ENCODE measurements at regions not wholly inside any gene's neighbourhood (a gene's known extent, or its start where the extent isn't known, plus 50 kb on each side); places are given as distances from the start of the nearest gene placed in this dataset.

DNA sequence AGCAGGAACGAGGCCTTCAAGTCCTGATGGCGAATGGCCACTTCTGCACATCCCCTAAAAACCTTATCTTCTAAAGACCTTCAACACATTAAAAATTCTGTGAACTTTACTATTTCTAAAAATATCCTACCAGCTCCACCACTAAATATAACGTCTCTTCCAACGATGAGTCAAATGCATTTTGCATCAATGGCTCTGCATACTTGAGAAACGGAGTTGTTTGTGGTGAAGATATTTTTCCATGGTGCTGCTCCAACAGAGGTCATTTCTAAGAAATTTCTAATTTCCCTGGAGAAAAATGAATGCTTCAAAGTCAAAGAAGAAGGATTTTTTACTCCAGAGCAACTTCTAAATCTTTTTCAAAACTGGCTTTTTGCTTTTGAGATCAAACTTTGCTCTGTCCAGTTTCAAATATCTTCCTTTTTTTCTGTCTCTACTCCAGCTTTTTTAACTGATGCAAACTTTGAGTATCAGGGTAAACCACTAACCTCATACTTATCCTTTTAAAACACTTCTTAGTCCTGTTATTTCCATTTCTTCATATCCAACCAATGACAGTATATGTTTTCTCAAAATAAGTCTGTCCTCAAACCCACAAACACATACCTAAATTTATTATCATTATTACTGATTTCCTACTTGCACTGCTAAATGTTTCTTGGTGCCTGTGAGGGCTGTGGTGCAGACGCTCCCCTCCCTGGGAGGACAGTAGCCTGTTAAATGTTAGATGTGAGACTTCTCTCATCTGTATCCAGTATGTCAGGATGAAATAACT, 258.1 kb downstream of the KLF6 start:
- no peak for TF ChIP-seq POLR2A (IDR thresholded peaks at IDR 0.05)
- TF ChIP-seq, protein P1, sequence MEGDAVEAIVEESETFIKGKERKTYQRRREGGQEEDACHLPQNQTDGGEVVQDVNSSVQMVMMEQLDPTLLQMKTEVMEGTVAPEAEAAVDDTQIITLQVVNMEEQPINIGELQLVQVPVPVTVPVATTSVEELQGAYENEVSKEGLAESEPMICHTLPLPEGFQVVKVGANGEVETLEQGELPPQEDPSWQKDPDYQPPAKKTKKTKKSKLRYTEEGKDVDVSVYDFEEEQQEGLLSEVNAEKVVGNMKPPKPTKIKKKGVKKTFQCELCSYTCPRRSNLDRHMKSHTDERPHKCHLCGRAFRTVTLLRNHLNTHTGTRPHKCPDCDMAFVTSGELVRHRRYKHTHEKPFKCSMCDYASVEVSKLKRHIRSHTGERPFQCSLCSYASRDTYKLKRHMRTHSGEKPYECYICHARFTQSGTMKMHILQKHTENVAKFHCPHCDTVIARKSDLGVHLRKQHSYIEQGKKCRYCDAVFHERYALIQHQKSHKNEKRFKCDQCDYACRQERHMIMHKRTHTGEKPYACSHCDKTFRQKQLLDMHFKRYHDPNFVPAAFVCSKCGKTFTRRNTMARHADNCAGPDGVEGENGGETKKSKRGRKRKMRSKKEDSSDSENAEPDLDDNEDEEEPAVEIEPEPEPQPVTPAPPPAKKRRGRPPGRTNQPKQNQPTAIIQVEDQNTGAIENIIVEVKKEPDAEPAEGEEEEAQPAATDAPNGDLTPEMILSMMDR (IDR thresholded peaks at IDR 0.05 in 4 of 5, conservative IDR thresholded peaks at IDR 0.05 in 1 of 5) = no peak
- H3K27me3 ChIP-seq = no peaks in the 10 kb centered on the region
- ATAC-seq (peak in 1 of 2 donors; percentile 28), DNase-seq (no peak)
- H3K9me3 ChIP-seq = no peaks in the 10 kb centered on the region
- H3K4me1 ChIP-seq = peaks cover 6 to 9% of the 10 kb centered on the region in 2 donors
- H3K36me3 ChIP-seq = no peaks in the 10 kb centered on the region
- peak overlapping the region; percentile 47 to 68 (median 56) for H3K27ac ChIP-seq
- H3K4me3 ChIP-seq = no peak overlapping the region
- in situ Hi-C loops (cut with MboI; ENCODE audit: low sequenced_read_pairs in 4 of 4) (no loop called here), intact Hi-C loops (cut with DNase I; ENCODE audit: low total_unique reads) (no loop called here)

DNA sequence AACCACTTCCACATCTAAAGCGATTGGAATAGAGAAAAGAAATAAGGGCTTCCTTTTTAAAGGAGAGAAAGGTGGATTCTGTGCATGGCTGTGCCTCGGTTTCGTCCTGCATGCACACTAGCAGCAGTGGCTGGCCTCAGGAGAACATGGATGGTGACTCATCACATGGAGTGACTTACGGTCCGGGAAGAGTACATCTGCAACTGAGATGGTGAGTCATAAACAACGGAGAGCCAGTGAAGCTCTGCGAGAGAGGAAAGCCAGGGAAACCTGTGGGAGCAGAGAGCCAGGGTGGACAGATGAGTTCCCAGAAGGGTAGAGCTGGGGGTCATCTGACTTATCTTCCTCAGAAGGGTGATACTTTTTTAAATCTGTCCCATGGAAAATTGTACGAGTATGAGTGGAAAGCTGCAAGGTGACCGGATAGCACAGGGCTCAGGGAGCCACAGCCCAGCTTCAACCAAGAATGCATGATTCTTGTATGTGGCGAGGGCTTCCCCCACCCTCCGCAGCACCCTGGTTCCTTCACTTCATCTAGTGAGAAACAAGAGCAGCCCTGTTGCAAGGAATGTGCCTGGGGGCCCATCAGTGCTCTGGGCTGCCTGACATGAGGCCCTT, 259.1 kb downstream of the KLF6 start:
- ATAC-seq (peak; percentile 97), DNase-seq (peak; percentile 62 to 77)
- H3K36me3 ChIP-seq = no peaks in the 10 kb centered on the region
- H3K9me3 ChIP-seq = no peaks in the 10 kb centered on the region
- TF ChIP-seq POLR2A (IDR thresholded peaks at IDR 0.05) = no peak
- TF ChIP-seq, protein P1 (IDR thresholded peaks at IDR 0.05 in 4 of 5, conservative IDR thresholded peaks at IDR 0.05 in 1 of 5) = no peak
- H3K4me1 ChIP-seq = peaks cover 6 to 9% of the 10 kb centered on the region in 2 donors
- no peaks in the 10 kb centered on the region for H3K27me3 ChIP-seq
- no peak overlapping the region for H3K4me3 ChIP-seq
- peak overlapping the region; percentile 2 to 68 (median 56) for H3K27ac ChIP-seq
- in situ Hi-C loops (cut with MboI; ENCODE audit: low sequenced_read_pairs in 4 of 4) (no loop called here), intact Hi-C loops (cut with DNase I; ENCODE audit: low total_unique reads) (no loop called here)

DNA sequence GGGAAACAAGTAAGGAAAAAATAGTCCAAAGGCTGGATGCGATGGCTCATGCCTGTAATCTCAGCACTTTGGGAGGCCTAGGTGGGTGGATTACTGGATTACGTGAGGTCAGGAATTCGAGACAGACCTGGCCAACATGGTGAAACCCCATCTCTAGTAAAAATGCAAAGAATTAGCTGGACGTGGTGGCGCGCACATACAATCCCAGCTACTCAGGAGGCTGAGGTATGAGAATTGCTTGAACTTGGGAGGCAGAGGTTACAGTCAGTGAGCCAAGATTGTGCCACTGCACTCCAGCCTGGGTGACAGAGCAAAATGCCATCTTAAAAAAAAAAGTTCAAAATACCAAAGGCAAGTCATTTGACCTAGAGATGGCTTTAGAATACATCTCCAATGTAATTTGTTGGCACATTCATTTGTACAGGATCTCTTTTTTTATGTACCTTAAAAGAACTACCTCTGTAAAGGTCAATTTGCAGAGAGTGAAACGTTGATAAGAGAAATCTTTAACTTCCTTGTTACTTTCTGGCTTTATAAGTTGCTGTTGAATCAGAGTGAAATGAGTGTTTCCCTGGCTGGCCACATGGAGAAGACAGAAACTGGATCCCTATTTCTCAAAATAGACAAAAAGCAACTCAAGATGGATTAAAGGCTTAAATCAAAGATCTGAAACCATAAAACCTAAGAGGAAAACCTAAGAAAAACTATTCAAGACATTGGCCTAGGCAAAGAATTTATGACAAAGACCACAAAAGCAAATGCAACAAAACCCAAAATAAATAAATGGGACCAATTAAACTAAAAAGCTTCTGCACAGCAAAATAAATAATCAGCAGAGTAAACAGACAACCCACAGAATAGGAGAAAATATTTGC, 260.7 kb downstream of the KLF6 start:
- in situ Hi-C loops (cut with MboI; ENCODE audit: low sequenced_read_pairs in 4 of 4) (no loop called here), intact Hi-C loops (cut with DNase I; ENCODE audit: low total_unique reads) (no loop called here)
- peaks cover 5 to 6% of the 10 kb centered on the region in 2 donors for H3K4me1 ChIP-seq
- H3K36me3 ChIP-seq = no peaks in the 10 kb centered on the region
- DNase-seq (no peak), ATAC-seq (no peak)
- H3K27me3 ChIP-seq = no peaks in the 10 kb centered on the region
- no peak overlapping the region for H3K4me3 ChIP-seq
- no peaks in the 10 kb centered on the region for H3K9me3 ChIP-seq
- no peak overlapping the region for H3K27ac ChIP-seq
- TF ChIP-seq, protein P1 (IDR thresholded peaks at IDR 0.05 in 4 of 5, conservative IDR thresholded peaks at IDR 0.05 in 1 of 5) = no peak
- no peak for TF ChIP-seq POLR2A (IDR thresholded peaks at IDR 0.05)

DNA sequence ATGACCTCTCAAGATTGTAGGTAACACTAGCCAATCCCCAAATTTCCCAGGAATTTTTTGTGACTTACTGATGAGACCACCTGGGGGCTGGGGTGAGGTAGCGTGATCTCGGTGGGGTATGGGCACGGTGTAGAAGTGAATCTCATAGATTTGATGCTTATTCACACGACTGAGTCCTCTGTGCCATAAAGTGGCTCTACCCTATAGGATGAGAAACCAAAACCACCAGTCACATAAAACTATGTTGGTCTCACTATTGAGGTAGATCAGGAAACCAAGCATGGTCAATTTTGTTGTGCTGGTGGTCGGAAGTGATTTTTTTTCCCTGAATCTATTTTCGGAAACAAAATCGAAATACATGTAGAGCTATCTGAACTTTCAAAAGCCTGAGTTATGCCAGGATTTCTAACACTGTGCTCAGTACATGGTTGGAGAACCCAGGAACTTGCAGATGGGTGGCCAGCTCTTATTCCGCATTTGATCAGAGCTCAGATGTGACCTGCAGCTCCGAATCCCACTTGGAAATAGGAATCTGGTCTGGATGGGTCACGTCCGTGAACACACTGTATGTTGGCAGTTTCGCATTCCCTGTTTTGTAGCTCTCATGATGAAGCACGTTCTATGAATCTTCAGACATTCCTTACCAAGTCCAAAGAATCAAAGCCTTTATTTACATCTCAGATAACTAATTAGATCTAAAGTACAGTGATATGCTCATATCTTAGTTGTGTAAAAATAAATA, 261.5 kb downstream of the KLF6 start:
- in situ Hi-C loops (cut with MboI; ENCODE audit: low sequenced_read_pairs in 4 of 4) (no loop called here), intact Hi-C loops (cut with DNase I; ENCODE audit: low total_unique reads) (no loop called here)
- H3K4me1 ChIP-seq = peaks cover 5 to 6% of the 10 kb centered on the region in 2 donors
- H3K27me3 ChIP-seq = no peaks in the 10 kb centered on the region
- H3K36me3 ChIP-seq = no peaks in the 10 kb centered on the region
- DNase-seq (no peak), ATAC-seq (no peak)
- TF ChIP-seq POLR2A (IDR thresholded peaks at IDR 0.05) = no peak
- TF ChIP-seq, protein P1 (IDR thresholded peaks at IDR 0.05 in 4 of 5, conservative IDR thresholded peaks at IDR 0.05 in 1 of 5) = no peak
- H3K9me3 ChIP-seq = no peaks in the 10 kb centered on the region
- H3K27ac ChIP-seq = no peak overlapping the region
- H3K4me3 ChIP-seq = no peak overlapping the region

Measured in gastrocnemius medialis (tissue), 4 donors.